Keratinocyte (primary cell): ENCODE measurements at regions not wholly inside any gene's neighbourhood (a gene's known extent, or its start where the extent isn't known, plus 50 kb on each side); places are given as distances from the start of the nearest gene placed in this dataset.

ENCODE experiments used
- DNase-seq: peaks from one replicate; pipeline ENCODE4 v3.0.0-alpha.2; 2011; ENCODE audit warnings: low read depth, missing footprints, low spot score
- FAIRE-seq: peaks from 2 replicates; lab custom pipeline; 2011; peaks lifted over from hg19 to GRCh38; lab: Jason Lieb, UNC
- H2AFZ ChIP-seq: 2 replicates; pipeline ENCODE4 v1.6.0; 2012; ENCODE audit warnings: low read length, control low read depth, inconsistent platforms; ENCODE audit not compliant: control insufficient read depth
- H3K27ac ChIP-seq: 2 replicates; pipeline ENCODE4 v1.5.1; 2011; ENCODE audit warnings: low read length; ENCODE audit not compliant: control insufficient read depth, insufficient read depth
- H3K27me3 ChIP-seq: 3 replicates; pipeline ENCODE4 v1.6.0; 2011; ENCODE audit warnings: low read length; ENCODE audit not compliant: control insufficient read depth, insufficient read depth; ENCODE audit errors: extremely low read depth
- H3K36me3 ChIP-seq, 2 experiments: 2 replicates in 1 of 2; 3 replicates in 1 of 2; pipeline ENCODE4 v1.5.1; 2011; ENCODE audit warnings: low read length in 2 of 2, mild to moderate bottlenecking in 1 of 2; ENCODE audit not compliant: control insufficient read depth in 2 of 2, insufficient read depth in 2 of 2; ENCODE audit errors: extremely low read depth in 1 of 2
- H3K4me1 ChIP-seq: 3 replicates; pipeline ENCODE4 v1.5.1; 2011; ENCODE audit warnings: low read length; ENCODE audit not compliant: control insufficient read depth, insufficient read depth; ENCODE audit errors: extremely low read depth
- H3K4me2 ChIP-seq: 3 replicates; pipeline ENCODE4 v1.6.0; 2011; ENCODE audit warnings: low read depth, low read length; ENCODE audit not compliant: control insufficient read depth, insufficient read depth; ENCODE audit errors: extremely low read depth
- H3K4me3 ChIP-seq, 3 experiments: fragments of 200-600 bp in 1 of 3; sonication (generic) in 1 of 3; 2 replicates in 2 of 3; 3 replicates in 1 of 3; pipeline ENCODE4 v1.5.1; 2011 to 2016; ENCODE audit warnings: low read length in 3 of 3, mild to moderate bottlenecking in 3 of 3, control low read depth in 2 of 3, inconsistent platforms in 1 of 3, low read depth in 1 of 3, mixed read lengths in 1 of 3, mixed run types in 1 of 3, moderate library complexity in 1 of 3; ENCODE audit not compliant: control insufficient read depth in 2 of 3, insufficient read depth in 2 of 3; ENCODE audit errors: extremely low read depth in 1 of 3
- H3K79me2 ChIP-seq: 2 replicates; pipeline ENCODE4 v1.6.0; 2012; ENCODE audit warnings: low read length; ENCODE audit not compliant: control insufficient read depth, insufficient read depth
- H3K9ac ChIP-seq: 3 replicates; pipeline ENCODE4 v1.6.0; 2011; ENCODE audit warnings: low read length; ENCODE audit not compliant: control insufficient read depth, insufficient read depth; ENCODE audit errors: extremely low read depth
- H3K9me1 ChIP-seq: 3 replicates; pipeline ENCODE4 v1.6.0; 2011; ENCODE audit warnings: low read length; ENCODE audit not compliant: control insufficient read depth, insufficient read depth; ENCODE audit errors: extremely low read depth
- H3K9me3 ChIP-seq: 2 replicates; pipeline ENCODE4 v1.5.1; 2012; ENCODE audit warnings: low read depth, low read length; ENCODE audit not compliant: control insufficient read depth
- H4K20me1 ChIP-seq: 3 replicates; pipeline ENCODE4 v1.6.0; 2011; ENCODE audit warnings: low read length; ENCODE audit not compliant: control insufficient read depth, insufficient read depth; ENCODE audit errors: extremely low read depth
- CTCF ChIP-seq, 3 experiments: IDR thresholded peaks in 1 of 3; conservative IDR thresholded peaks in 1 of 3; optimal IDR thresholded peaks in 1 of 3; 2 replicates in 2 of 3; 3 replicates in 1 of 3; pipeline versions ENCODE3 to v1.5.1; 2011; ENCODE audit warnings: low read length in 3 of 3, mild to moderate bottlenecking in 3 of 3, moderate library complexity in 2 of 3, control low read depth in 1 of 3, inconsistent platforms in 1 of 3; ENCODE audit not compliant: insufficient read depth in 2 of 3; ENCODE audit errors: extremely low read depth in 1 of 3
- EZH2 ChIP-seq: IDR thresholded peaks from one replicate; pipeline ENCODE4 v1.6.1; 2012; ENCODE audit warnings: inconsistent platforms, mild to moderate bottlenecking, low read length, moderate library complexity
- dilution Hi-C: fragments of 300-500 bp; cut with MboI; formaldehyde crosslinking; loops from one replicate; pipeline ENCODE4 v1.7.0; 2020; ENCODE audit warnings: low sequenced_read_pairs; ENCODE audit not compliant: extremely low pct_ligation_motif_present

GRCh38 chr3:126269354-126269753, 87.9 kb downstream of the KLF15 start:
- no peak overlapping the region for H3K4me3 ChIP-seq
- no peak overlapping the region for H3K27ac ChIP-seq
- no peaks in the 10 kb centered on the region for H3K9me3 ChIP-seq
- H3K9me1 ChIP-seq, result no peaks in the 10 kb centered on the region
- peaks cover 47% of the 10 kb centered on the region for H3K4me1 ChIP-seq
- FAIRE-seq (peak; percentile 49), DNase-seq (no peak)
- H3K4me2 ChIP-seq, result no peak overlapping the region
- H4K20me1 ChIP-seq, result no peaks in the 10 kb centered on the region
- no peak overlapping the region for H2AFZ ChIP-seq
- no peaks in the 10 kb centered on the region for H3K36me3 ChIP-seq
- no peaks in the 10 kb centered on the region for H3K27me3 ChIP-seq
- no peaks in the 10 kb centered on the region for H3K79me2 ChIP-seq
- dilution Hi-C loops, result no loop called here
- TF ChIP-seq CTCF (optimal IDR thresholded peaks at IDR 0.05 in 1 of 3, IDR thresholded peaks at IDR 0.05 in 1 of 3, conservative IDR thresholded peaks at IDR 0.05 in 1 of 3; ENCODE audit: extremely low read depth in 1 of 3, insufficient read depth in 2 of 3, low read length in 3 of 3) (no peak), EZH2 (no peak)
- no peak overlapping the region for H3K9ac ChIP-seq

- Histone ChIP-seq H3K27me3 (no peaks in the 10 kb centered on the region), H3K9ac (no peak overlapping the region), H3K4me3 (no peak overlapping the region), H3K4me1 (peaks cover 47% of the 10 kb centered on the region), H3K4me2 (no peak overlapping the region), H3K36me3 (no peaks in the 10 kb centered on the region), H3K9me3 (no peaks in the 10 kb centered on the region), H3K27ac (no peak overlapping the region), H4K20me1 (no peaks in the 10 kb centered on the region), H2AFZ (no peak overlapping the region), H3K79me2 (no peaks in the 10 kb centered on the region), H3K9me1 (no peaks in the 10 kb centered on the region)
- no peak for DNase-seq
- TF ChIP-seq EZH2, result no peak
- TF ChIP-seq CTCF (optimal IDR thresholded peaks at IDR 0.05 in 1 of 3, IDR thresholded peaks at IDR 0.05 in 1 of 3, conservative IDR thresholded peaks at IDR 0.05 in 1 of 3; ENCODE audit: extremely low read depth in 1 of 3, insufficient read depth in 2 of 3, low read length in 3 of 3), result no peak
- dilution Hi-C loops, result no loop called here
- no peak for FAIRE-seq
These were observed 88.3 kb downstream of the KLF15 start for GRCh38 chr3:126268866-126269265.
